ENCODE measurements at regions not wholly inside any gene's neighbourhood (a gene's known extent, or its start where the extent isn't known, plus 50 kb on each side); places are given as distances from the start of the nearest gene placed in this dataset.
A peak's percentile ranks its signal among the peaks of the same experiment; 100 is the strongest.

GRCh38 chr1:157893686-157894085, 52.1 kb upstream of the CD5L start:
- DNase-seq = no peak

- DNase-seq = no peak
Observed at GRCh38 chr1:157894613-157895165, 53.1 kb upstream of the CD5L start.

GRCh38 chr1:157910270-157910669, 68.7 kb upstream of the CD5L start:
- DNase-seq = no peak

GRCh38 chr1:157915859-157916258, 74.3 kb upstream of the CD5L start:
- DNase-seq = no peak

GRCh38 chr1:157916887-157917570, 75.4 kb upstream of the CD5L start:
- no peak for DNase-seq

- no peak for DNase-seq
Observed at GRCh38 chr1:157920748-157921147, 72.7 kb upstream of the KIRREL1 start.

- no peak for DNase-seq
Observed at GRCh38 chr1:157925419-157926166, 67.9 kb upstream of the KIRREL1 start.

- no peak for DNase-seq
Observed at GRCh38 chr1:157932069-157932468, 61.4 kb upstream of the KIRREL1 start.

- peak in 1 of 56 donors; percentile 9 for DNase-seq
Observed at GRCh38 chr1:157937744-157938143, 55.7 kb upstream of the KIRREL1 start.

- no peak for DNase-seq
Observed at GRCh38 chr1:157941939-157942338, 51.5 kb upstream of the KIRREL1 start.
